A673 (cell line): ENCODE measurements at regions not wholly inside any gene's neighbourhood (a gene's known extent, or its start where the extent isn't known, plus 50 kb on each side); places are given as distances from the start of the nearest gene placed in this dataset.
"Not testable (repeated sequence)": the region's sequence is repeated elsewhere in the genome, so short reads cannot be mapped to it uniquely, and the experiment has no call there.

Experiments
- BruUV-seq: library from RNA; stranded (reverse); fragments of 400-500 nt; replicated peaks from 2 replicates; lab custom pipeline; 2021; lab: Mats Ljungman, UMichigan
- CTCF ChIA-PET: fragments of 300-600 bp; sonication (Branson Sonifier 250); formaldehyde crosslinking; loops from one replicate; lab custom pipeline; 2022; ENCODE audit warnings: antibody characterized with exemption; lab: Charles Lee
- POLR2A ChIA-PET: fragments of 300-600 bp; sonication (Branson Sonifier 250); formaldehyde crosslinking; loops from one replicate; lab custom pipeline; 2022; ENCODE audit warnings: antibody characterized with exemption; ENCODE audit not compliant: low non-redundant PET; lab: Charles Lee
- DNase-seq: peaks from one replicate; pipeline ENCODE4 v3.0.0-alpha.2; 2015; ENCODE audit warnings: low spot score
- H3K27ac ChIP-seq: fragments of 200-600 bp; sonication (generic); 2 replicates; pipeline ENCODE4 v1.5.1; 2016; ENCODE audit warnings: mixed run types, low read depth, mild to moderate bottlenecking, mixed read lengths, antibody characterized with exemption, low read length; ENCODE audit not compliant: poor library complexity, severe bottlenecking
- H3K27me3 ChIP-seq: fragments of 200-600 bp; sonication (generic); replicated peaks from 2 replicates; pipeline ENCODE4 v1.6.1; 2017; ENCODE audit warnings: mixed run types, low read depth, mild to moderate bottlenecking, mixed read lengths, antibody characterized with exemption, low read length; ENCODE audit not compliant: insufficient read depth, poor library complexity
- H3K36me3 ChIP-seq: fragments of 200-600 bp; sonication (generic); 2 replicates; pipeline ENCODE4 v1.6.1; 2016; ENCODE audit warnings: mixed run types, mild to moderate bottlenecking, mixed read lengths, antibody characterized with exemption, low read length; ENCODE audit not compliant: insufficient read depth, poor library complexity, severe bottlenecking
- H3K4me1 ChIP-seq: fragments of 200-600 bp; sonication (generic); 2 replicates; pipeline ENCODE4 v1.6.1; 2017; ENCODE audit warnings: mixed run types, mild to moderate bottlenecking, mixed read lengths, antibody characterized with exemption, low read length; ENCODE audit not compliant: insufficient read depth, poor library complexity, severe bottlenecking
- H3K4me3 ChIP-seq: fragments of 200-600 bp; sonication (generic); 2 replicates; pipeline ENCODE4 v1.5.1; 2016; ENCODE audit warnings: low read depth, mixed run types, mild to moderate bottlenecking, mixed read lengths, low read length; ENCODE audit not compliant: poor library complexity, severe bottlenecking
- H3K9me3 ChIP-seq: fragments of 200-600 bp; sonication (generic); 2 replicates; pipeline ENCODE4 v1.6.1; 2016; ENCODE audit warnings: mixed run types, low read depth, mild to moderate bottlenecking, mixed read lengths, antibody characterized with exemption, low read length; ENCODE audit not compliant: poor library complexity, severe bottlenecking
- CTCF ChIP-seq: fragments of 300-800, 200-600 bp; sonication (generic); conservative IDR thresholded peaks from 2 replicates; pipeline ENCODE4 v1.5.1; 2017; ENCODE audit warnings: low read depth, mild to moderate bottlenecking, antibody characterized with exemption, low read length, moderate library complexity, mixed read lengths
- EZH2 ChIP-seq: fragments of 200-600 bp; sonication (generic); IDR thresholded peaks from 2 replicates; pipeline ENCODE4 v1.6.1; 2017; ENCODE audit warnings: borderline replicate concordance, low read depth, mild to moderate bottlenecking, mixed read lengths, antibody characterized with exemption, low read length; ENCODE audit not compliant: poor library complexity, severe bottlenecking
- intact Hi-C: fragments of 100-400 bp; cut with micrococcal nuclease; formaldehyde crosslinking; loops from one replicate; pipeline ENCODE4 v1.10.0; 2022; ENCODE audit not compliant: unreplicated experiment

- peaks cover 9% of the 10 kb centered on the region for H3K9me3 ChIP-seq
- H3K27me3 ChIP-seq: no peaks in the 10 kb centered on the region
- H3K36me3 ChIP-seq: no peaks in the 10 kb centered on the region
- no peak overlapping the region for H3K27ac ChIP-seq
- no peaks in the 10 kb centered on the region for H3K4me1 ChIP-seq
- CTCF ChIA-PET: no interaction called here
- POLR2A ChIA-PET: no interaction called here
- no peak for TF ChIP-seq CTCF
- no peak for TF ChIP-seq EZH2
- intact Hi-C loops: no loop called here
- no TSS peak for BruUV-seq
- no peak for DNase-seq
- H3K4me3 ChIP-seq: no peak overlapping the region
Observed at GRCh38 chr20:30506100-30506499, 751.4 kb upstream of the DEFB115 start.

- H3K9me3 ChIP-seq, H3K36me3 ChIP-seq, H3K27me3 ChIP-seq, H3K4me1 ChIP-seq, H3K27ac ChIP-seq, DNase-seq, POLR2A ChIA-PET, CTCF ChIA-PET, H3K4me3 ChIP-seq, intact Hi-C loops, BruUV-seq: not testable (repeated sequence)
Observed at GRCh38 chr20:30508382-30508781, 749.1 kb upstream of the DEFB115 start.

- BruUV-seq: no TSS peak
- ChIA-PET CTCF (no interaction called here), POLR2A (no interaction called here)
- Histone ChIP-seq H3K4me1 (no peaks in the 10 kb centered on the region), H3K27ac (no peak overlapping the region), H3K9me3 (peaks cover 9% of the 10 kb centered on the region), H3K27me3 (no peaks in the 10 kb centered on the region), H3K36me3 (no peaks in the 10 kb centered on the region), H3K4me3 (no peak overlapping the region)
- intact Hi-C loops: no loop called here
- no peak for TF ChIP-seq EZH2
- no peak for TF ChIP-seq CTCF
- no peak for DNase-seq
Observed at GRCh38 chr20:30511322-30512030, 746.0 kb upstream of the DEFB115 start.
